GM21381 (cell line): ENCODE measurements at regions not wholly inside any gene's neighbourhood (a gene's known extent, or its start where the extent isn't known, plus 50 kb on each side); places are given as distances from the start of the nearest gene placed in this dataset.
"Not testable (repeated sequence)": the region's sequence is repeated elsewhere in the genome, so short reads cannot be mapped to it uniquely, and the experiment has no call there.

Experiments
- ATAC-seq: cut with Tn5 transposase; IDR thresholded peaks from one replicate; pipeline ENCODE4 v1.9.1; 2021; ENCODE audit warnings: mild to moderate bottlenecking, moderate library complexity; ENCODE audit not compliant: unreplicated experiment

- no peak for ATAC-seq
Observed at GRCh38 chr15:77843546-77843945, 210.8 kb upstream of the LINGO1 start.

GRCh38 chr15:77840991-77841775 is 208.5 kb upstream of the LINGO1 start:
- no peak for ATAC-seq

DNA sequence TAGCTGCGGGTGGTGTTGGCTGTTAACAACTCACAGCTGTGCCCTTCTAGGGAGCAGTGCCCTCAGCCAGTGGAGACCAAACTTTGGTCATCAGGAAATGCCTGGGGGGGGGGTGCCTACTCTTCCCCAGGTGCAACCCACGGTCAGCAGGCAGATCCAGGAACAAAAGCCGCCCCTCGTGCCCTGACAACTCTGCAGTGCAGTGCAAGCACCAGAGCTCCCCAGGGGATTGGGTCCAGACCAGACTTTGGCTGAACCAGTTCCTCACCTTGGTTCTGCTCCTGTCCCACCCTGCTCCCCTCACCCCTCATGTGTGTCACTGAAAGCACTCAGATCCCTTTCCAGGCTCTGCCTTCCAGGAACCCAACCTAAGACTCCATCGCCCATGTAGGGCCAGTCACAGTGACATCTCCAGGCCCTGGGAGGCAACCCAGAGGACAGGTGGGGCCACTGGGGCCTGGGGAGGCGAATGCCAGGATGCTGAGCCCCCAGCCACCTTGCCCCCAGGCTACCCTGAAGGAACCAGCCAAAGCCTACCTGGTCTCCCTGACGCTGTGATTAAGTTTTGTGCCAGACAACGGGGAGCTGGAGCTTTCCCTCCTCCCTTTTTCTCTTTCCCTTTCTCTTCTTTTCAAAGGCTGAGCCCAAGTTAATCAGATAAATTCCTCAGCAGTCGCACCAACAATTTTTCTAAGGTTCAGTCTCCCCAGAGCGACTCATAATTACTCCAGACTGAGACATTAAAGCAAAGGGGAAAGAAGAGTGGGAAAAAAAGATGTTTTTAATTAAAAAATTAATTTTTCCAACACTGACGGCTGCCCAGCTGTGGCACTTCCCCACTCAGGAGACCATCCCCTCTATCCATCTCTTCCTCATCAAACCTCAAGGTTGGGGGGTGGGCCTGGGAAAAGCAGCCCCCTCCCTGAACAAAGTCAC is 207.5 kb upstream of the LINGO1 start:
- ATAC-seq = no peak

DNA sequence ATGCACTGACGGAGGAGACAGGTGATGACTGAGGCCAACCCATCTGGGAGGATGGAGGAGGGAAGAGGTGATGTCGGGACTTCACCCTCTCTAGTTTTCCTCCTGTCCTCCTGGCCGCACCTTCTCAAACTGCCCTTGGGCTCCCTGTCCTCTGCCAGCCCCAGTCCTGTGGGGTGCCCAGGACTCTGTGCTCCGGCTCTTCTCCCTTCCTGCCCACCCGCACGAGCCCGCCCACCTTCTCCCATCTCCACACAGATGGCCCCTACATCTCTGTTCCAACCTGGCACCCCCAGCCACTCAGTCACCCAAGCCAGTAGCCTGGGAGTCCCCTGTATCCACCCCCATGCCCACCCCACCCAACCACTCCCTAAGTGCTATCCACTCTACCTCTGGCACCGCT is 206.7 kb upstream of the LINGO1 start:
- no peak for ATAC-seq

GRCh38 chr15:77838595-77838994 is 205.9 kb upstream of the LINGO1 start:
- no peak for ATAC-seq

- no peak for ATAC-seq
Observed at GRCh38 chr15:77838061-77838460, 205.3 kb upstream of the LINGO1 start.

GRCh38 chr15:77837649-77838025 is 204.9 kb upstream of the LINGO1 start:
- no peak for ATAC-seq

GRCh38 chr15:77836906-77837648 is 204.4 kb upstream of the LINGO1 start:
- no peak for ATAC-seq

- ATAC-seq = no peak
Observed at GRCh38 chr15:77836121-77836692, 203.5 kb upstream of the LINGO1 start.

- ATAC-seq = no peak
Observed at GRCh38 chr15:77834276-77834990, 201.7 kb upstream of the LINGO1 start.

GRCh38 chr15:77832874-77833273 is 200.2 kb upstream of the LINGO1 start:
- no peak for ATAC-seq

DNA sequence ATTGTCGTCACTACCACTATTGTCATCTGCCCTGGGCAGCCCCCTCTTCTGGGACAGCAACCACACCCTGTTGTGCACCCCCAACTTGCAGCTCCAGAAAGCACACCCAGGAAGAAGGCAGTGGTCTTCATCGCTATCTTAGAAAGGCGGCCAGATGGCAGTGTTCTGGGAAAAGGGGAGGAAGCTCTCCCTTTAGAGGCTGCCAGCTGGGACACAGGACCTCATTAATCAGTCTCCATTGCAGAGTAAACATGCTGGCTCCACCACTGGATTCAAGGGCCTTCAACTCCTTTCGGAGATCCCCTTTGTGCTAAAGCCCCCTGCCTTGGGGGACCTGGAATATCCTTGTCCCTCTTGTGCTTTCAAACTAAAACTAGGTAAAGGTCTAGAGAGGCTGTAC is 199.3 kb upstream of the LINGO1 start:
- no peak for ATAC-seq

- no peak for ATAC-seq
Observed at GRCh38 chr15:77830051-77830468, 197.3 kb upstream of the LINGO1 start.

DNA sequence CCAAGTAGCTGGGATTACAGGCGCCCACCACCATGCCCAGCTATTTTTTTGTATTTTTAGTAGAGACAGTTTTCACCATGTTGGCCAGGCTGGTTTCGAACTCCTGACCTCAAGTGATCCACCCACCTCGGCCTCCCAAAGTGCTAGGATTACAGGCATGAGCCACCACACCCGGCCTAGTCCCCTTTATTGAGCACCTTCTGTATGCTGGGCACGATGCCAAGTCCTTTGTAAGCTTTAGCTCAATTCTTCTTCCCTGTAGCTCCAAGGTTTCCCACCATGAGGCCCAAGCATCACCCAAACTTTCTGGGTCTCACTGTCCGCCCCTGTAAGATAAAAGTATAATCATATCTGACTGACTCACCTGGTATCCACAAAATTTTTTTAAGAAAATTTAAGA is 196.6 kb upstream of the LINGO1 start:
- not testable (repeated sequence) for ATAC-seq

DNA sequence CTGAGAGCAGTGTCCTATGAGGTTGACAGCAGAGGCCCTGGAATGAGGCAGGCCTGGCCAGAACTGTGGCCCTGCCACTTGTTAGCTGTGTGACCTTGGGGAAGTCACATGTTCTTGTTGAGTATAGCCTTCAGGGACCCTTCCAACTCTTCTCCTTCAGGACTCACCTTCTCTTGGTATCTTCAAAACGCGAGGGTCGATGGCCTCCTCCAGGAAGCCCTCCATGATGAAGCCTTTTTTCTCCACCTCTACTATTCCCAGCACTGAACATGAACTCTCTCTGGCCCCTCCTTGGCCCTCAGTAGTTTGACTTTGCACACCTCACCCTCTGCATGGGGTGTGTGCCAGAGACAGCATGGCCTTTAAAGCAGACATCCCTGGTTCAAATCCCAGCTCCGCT is 195.1 kb upstream of the LINGO1 start:
- no peak for ATAC-seq

GRCh38 chr15:77826006-77826695 is 193.4 kb upstream of the LINGO1 start:
- no peak for ATAC-seq

DNA sequence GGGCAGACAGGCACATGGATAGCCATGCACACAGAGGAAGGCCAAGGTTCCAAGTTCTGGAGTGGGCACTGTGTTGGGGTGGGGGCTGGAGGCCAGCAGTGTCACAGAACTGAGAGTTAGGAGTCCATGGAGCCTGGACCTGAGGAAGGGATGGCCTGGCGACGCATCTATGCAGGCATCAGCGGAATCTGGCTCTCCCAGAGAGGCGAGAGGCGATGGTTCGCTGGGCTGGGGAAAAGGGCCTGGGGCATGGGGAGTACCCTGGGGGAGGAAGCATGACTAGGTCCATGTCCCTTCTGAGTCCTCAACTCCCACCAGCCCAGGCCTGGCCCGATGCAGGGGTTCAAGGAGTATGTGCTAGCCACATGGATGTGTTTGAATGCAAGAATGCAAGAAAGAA is 192.8 kb upstream of the LINGO1 start:
- ATAC-seq = no peak

GRCh38 chr15:77825252-77825542 is 192.5 kb upstream of the LINGO1 start:
- no peak for ATAC-seq

- no peak for ATAC-seq
Observed at GRCh38 chr15:77824361-77825251, 191.9 kb upstream of the LINGO1 start.
